M059J (cell line): ENCODE measurements at regions not wholly inside any gene's neighbourhood (a gene's known extent, or its start where the extent isn't known, plus 50 kb on each side); places are given as distances from the start of the nearest gene placed in this dataset.
"Not testable (repeated sequence)": the region's sequence is repeated elsewhere in the genome, so short reads cannot be mapped to it uniquely, and the experiment has no call there.

Experiments
- DNase-seq: peaks from one replicate; pipeline ENCODE4 v3.0.0-alpha.2; 2012; ENCODE audit warnings: low read depth

DNA sequence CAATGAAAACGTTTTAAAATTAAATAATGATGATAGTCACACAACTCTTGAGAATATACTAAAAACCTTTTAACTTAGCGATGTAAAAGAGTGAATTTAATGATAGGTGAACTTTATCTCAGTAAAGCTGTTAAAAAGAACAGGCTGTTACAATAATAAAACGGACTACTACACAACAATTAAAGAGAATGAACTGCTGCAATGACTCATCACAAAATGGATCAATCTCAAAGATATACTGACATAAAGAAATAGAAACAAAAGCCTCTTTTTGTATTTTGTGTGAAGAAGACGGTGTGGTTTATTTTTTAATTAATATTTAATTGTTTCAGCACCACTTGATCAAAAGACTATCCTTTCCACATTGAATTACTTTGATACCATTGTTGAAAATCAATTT lies 352.4 kb upstream of the GJE1 start:
- no peak for DNase-seq

GRCh38 chr6:141764388-141764787 lies 368.3 kb upstream of the GJE1 start:
- no peak for DNase-seq

GRCh38 chr6:141758430-141758829 lies 374.3 kb upstream of the GJE1 start:
- no peak for DNase-seq

- DNase-seq = no peak
Observed at GRCh38 chr6:141753180-141753579, 379.5 kb upstream of the GJE1 start.

GRCh38 chr6:141752677-141753076 lies 380.0 kb upstream of the GJE1 start:
- no peak for DNase-seq

- not testable (repeated sequence) for DNase-seq
Observed at GRCh38 chr6:141746324-141746723, 386.4 kb upstream of the GJE1 start.

GRCh38 chr6:141744971-141745370 lies 387.8 kb upstream of the GJE1 start:
- peak; percentile 5 for DNase-seq

DNA sequence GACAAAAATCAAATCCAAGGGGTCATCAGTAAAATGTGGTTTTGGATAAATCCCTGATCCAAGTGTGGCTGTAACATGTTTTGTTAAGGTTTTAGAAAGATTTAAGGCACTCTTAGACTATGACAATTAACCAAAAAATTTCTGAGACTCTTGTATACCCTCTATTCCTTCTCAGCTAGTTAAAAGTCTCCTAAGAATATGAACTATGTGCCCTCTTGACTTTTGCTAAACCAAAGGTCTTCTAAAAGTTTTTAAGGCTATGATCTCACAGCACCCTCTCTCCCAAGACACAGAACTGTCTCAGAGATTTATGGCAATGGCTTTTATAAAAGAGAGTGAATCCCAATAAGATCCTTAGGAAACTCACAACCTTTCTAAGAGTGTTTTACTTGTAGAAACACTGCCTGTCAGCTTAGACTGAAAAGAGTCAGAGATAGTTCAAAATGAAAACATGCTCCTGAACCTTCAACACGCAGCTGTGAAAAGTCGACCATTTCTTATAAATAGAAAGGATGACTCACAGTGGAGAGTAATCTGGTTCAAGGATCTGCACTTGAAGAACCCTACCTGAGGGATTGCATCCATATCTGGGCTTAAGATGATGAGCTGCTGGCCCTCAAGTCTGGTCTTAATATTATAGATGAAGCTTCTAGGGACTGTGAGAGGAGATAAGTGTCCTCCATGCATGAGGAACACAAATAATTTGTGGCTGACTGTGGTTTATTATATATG lies 388.4 kb upstream of the GJE1 start:
- peak; percentile 48 for DNase-seq

DNA sequence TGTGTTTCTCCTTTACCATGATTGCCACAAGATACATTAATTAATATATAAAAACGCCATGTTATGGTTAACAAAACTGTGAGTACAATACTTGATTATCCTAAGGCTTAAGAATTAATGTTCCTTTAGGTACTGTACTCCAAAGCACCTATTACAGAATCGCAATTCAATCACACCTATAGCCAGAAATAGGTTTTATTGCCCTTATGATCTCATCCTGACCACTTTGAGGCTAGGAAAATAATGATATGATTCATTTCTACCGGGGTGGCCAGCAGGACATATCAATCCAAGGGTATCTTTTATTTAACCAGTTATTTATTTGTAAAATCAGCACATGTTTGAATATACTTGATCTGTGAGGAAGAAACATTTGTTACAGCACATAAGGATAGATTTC lies 396.6 kb upstream of the GJE1 start:
- no peak for DNase-seq

GRCh38 chr6:141735126-141735525 lies 397.6 kb upstream of the GJE1 start:
- no peak for DNase-seq

DNA sequence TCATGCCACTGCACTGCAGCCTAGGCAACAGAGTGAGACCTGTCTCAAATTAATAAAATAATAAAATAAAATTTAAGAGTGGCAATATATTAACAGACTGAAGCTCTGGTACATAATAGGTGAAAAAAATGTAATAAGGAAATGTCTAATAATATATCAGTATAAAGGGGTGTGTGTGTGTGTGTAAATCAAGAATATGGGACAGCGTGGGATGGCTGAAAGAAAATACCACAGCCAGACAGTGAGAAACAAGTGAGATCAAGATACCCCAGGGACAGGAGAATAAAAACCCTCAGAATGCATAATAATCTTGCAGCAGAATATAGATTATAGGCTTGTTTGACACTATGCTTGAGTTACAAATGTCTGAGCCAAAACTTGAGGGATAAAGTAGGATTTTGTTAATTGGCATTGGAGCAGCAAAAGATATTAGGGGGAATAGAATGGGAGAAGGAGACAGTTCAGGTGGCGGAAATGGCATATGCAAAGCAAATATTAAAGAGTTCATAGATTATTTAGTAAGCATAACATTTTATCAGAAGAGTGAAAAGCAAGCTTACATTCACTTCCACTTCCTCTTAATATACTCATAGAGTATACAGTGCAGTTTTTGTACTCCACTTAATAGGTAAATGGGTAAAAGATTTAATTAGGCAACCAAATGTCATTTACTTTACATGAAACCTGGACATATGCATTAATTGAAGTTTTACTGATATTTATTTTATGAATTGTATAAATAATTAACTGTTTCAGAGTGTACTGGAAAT lies 398.5 kb upstream of the GJE1 start:
- no peak for DNase-seq

GRCh38 chr6:141729146-141729545 lies 403.6 kb upstream of the GJE1 start:
- DNase-seq = no peak

DNA sequence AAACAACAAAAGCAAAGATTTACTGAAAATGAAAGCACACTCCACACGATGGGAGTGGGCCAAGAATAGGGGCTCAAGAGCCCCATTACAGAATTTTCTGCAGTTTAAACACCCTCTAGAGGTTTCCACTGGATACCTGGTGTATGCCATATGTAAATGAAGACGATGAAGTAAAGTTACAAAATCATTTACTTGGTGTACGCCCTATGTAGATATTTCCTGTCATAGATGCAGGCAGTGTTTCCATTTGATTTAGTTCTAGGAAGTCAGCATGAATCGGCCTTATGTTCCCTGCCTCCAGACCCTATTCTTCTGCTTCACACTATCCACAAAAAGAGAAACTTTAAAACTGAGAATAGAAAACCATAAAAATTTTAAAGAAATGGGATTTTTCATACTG lies 404.4 kb upstream of the GJE1 start:
- no peak for DNase-seq

DNA sequence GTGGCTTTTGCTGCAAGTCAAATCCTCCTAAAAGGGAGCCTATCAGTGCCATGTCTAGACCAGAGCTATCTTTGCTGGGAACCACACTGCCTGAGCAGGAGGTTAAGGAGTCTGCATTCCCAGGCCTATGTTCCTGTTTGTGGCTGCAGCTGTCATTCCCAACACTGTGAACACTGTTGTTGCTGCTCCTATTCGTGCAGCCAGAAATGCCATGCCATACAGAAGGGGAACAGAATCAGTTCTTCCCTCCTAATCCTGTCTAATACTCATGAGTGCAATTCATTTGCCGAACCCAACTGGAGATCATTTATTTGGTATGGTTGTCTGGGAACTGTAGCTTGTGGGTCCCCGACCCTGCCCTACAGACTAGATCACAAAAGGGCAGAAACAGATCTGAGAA lies 406.5 kb upstream of the GJE1 start:
- DNase-seq = no peak

DNA sequence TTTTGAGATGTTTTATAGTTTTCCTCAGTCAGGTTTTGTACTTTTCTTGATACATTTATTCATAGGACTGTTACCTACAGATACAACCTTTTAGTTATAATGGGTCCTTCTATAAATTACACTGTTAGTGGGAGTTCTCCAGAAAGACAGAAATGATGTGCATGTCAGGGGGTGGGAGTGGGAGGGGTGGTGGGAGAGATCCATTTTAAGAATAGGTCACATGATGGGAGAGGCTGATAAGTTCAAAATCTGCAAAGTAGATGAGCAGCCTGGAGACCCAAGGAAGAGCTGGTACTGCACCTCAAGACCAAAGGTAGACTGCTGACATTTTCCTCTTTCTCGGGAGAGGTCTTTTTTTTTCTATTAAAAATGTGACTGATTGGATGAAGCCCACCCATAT lies 408.0 kb upstream of the GJE1 start:
- DNase-seq = no peak

- DNase-seq = no peak
Observed at GRCh38 chr6:141719476-141719875, 413.2 kb upstream of the GJE1 start.

DNA sequence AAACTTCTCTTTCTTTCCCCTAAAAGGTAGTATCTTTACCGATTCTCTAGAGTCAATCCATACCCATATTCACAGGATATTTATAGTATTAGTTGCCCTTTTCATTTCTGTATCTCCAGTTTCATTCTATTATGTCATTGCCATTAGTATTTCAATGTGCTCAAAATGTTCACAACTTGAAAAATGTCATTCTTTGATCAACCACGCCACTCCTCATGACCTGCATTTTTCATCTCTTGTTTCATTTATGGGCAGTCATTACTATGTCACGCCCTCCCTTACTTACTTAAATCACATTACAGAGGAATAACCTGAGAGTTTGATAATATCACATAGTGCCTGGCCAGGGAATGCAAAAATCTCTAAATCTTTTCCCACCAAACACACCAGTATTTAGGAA lies 427.3 kb upstream of the GJE1 start:
- no peak for DNase-seq

DNA sequence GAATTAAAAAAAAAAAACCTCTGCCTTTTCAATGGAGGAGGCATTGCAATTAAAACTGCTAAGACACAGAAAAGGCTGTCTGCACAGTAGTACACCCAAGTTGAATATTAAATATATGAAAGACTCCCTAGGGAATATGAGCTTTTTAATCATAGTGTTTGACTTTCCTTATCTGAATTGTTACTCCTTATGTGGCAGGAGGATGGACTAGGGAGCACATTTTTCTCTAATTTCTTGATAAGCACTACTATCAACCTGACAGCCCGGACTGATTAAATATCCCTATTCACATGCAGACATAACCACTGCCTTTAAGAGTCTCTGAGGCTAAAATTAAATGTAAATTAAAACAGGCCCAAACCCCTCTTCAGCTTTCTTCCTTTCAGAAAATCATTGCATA lies 428.6 kb upstream of the GJE1 start:
- no peak for DNase-seq

DNA sequence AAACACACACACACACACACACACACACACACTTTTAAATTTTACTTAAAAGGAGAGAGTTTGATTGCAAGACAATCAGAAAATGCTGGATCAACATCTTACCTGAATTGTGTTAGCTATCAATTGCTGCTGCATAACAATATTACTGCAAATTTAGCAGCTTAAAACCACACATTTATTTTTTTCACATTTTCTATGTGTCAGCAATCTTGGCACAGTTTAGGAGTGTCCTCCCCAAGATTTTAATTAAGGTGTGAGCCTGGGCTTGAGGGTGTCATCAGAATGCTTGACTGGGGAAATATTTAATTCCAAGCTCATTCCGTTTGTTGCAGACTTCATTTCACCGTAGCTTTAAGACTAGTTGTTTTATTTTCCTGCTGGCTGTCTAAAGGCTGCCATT lies 431.0 kb upstream of the GJE1 start:
- no peak for DNase-seq

DNA sequence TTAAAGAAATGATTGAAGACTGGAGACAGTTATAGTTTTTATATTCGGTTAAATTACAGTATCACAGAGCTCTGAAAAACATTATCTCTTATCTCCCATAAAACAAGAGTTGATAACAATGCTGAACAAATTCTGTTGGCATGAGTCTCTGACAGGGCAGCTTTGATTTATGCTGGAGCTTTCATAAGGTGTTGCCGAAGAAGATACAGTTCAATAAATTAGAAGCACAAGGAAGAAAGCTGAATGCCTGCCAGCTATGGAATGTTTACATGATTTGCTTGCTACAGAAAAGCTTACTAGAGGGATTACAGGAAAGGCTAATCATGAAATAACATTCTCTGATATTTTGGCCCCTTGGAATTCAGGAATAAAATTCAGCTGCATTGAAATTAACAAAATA lies 431.9 kb upstream of the GJE1 start:
- DNase-seq = peak; percentile 21

- DNase-seq = no peak
Observed at GRCh38 chr6:141688916-141689315, 443.8 kb upstream of the GJE1 start.

DNA sequence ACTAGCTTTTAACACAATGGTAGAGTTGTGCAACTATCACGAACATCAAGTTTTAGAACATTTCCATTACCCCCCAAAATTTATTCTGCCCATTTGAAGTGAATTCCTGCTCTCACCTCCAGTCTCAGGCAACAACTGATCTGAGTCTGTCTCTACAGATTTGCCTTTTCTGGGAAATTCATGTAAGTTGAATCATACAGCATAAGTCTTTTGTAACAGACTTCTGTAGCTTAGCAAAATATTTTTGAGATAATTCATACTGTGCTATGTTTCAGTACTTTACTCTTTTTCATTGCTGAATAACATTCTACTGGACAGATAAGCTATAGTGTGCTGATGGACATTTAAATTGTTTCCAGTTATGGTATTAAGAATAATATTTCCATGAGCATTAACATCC lies 447.3 kb upstream of the GJE1 start:
- DNase-seq = peak; percentile 7

DNA sequence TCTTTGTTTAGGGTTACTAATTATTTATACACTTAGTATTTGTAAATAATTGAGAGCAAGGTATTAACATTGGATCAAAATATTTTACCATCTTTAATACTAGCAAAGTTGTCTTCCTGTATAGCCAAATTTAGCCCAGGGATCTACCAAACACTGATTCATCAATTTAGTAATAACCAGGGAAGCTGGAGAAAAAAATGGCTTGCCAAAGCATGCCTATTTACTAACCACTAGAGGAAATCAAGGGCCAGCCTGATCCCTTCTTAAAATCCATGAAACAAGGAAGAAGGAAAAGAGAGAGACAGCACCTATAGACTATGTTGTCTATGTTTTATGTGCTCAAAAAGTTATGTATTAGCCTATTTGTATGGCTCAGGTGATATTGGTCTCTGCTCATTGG lies 450.3 kb upstream of the GJE1 start:
- DNase-seq = no peak
